Mesendoderm (in vitro differentiated cells): ENCODE measurements at regions not wholly inside any gene's neighbourhood (a gene's known extent, or its start where the extent isn't known, plus 50 kb on each side); places are given as distances from the start of the nearest gene placed in this dataset.
A peak's percentile ranks its signal among the peaks of the same experiment; 100 is the strongest.
"Not testable (repeated sequence)": the region's sequence is repeated elsewhere in the genome, so short reads cannot be mapped to it uniquely, and the experiment has no call there.

Experiments
- DNase-seq: peaks from one replicate; pipeline ENCODE4 v3.0.0; 2013
- H2AK5ac ChIP-seq: 2 replicates; pipeline ENCODE4 v1.6.1; 2013; ENCODE audit warnings: low read length, inconsistent platforms
- H2BK120ac ChIP-seq: 2 replicates; pipeline ENCODE4 v1.6.1; 2013; ENCODE audit warnings: low read depth, mild to moderate bottlenecking, low read length, moderate library complexity, mixed read lengths
- H2BK15ac ChIP-seq: replicated peaks from 2 replicates; pipeline ENCODE4 v1.6.1; 2013; ENCODE audit warnings: low read depth, mild to moderate bottlenecking, moderate library complexity
- H2BK5ac ChIP-seq: 2 replicates; pipeline ENCODE4 v1.6.1; 2013; ENCODE audit warnings: low read length, inconsistent platforms
- H3K18ac ChIP-seq: 2 replicates; pipeline ENCODE4 v1.6.1; 2013; ENCODE audit warnings: mild to moderate bottlenecking, low read length, mixed read lengths
- H3K23ac ChIP-seq: one replicate; pipeline ENCODE4 v1.6.1; 2013; ENCODE audit warnings: low read length
- H3K27ac ChIP-seq: 2 replicates; pipeline ENCODE4 v1.5.1; 2013; ENCODE audit warnings: low read depth, mild to moderate bottlenecking, inconsistent platforms, low read length, moderate library complexity
- H3K27me3 ChIP-seq: 2 replicates; pipeline ENCODE4 v1.6.1; 2013; ENCODE audit warnings: low read length, control low read depth, mild to moderate bottlenecking, inconsistent platforms; ENCODE audit not compliant: insufficient read depth, poor library complexity
- H3K36me3 ChIP-seq: 2 replicates; pipeline ENCODE4 v1.6.1; 2013; ENCODE audit warnings: low read length, inconsistent platforms; ENCODE audit not compliant: control insufficient read depth, insufficient read depth
- H3K4ac ChIP-seq: one replicate; pipeline ENCODE4 v1.6.1; 2013; ENCODE audit warnings: low read depth, mild to moderate bottlenecking, low read length, moderate library complexity
- H3K4me1 ChIP-seq: 2 replicates; pipeline ENCODE4 v1.6.1; 2013; ENCODE audit warnings: low read depth, low read length, inconsistent platforms; ENCODE audit not compliant: control insufficient read depth
- H3K4me2 ChIP-seq: 2 replicates; pipeline ENCODE4 v1.6.1; 2013; ENCODE audit warnings: low read length
- H3K4me3 ChIP-seq: 2 replicates; pipeline ENCODE4 v1.5.1; 2013; ENCODE audit warnings: mild to moderate bottlenecking, low read length
- H3K56ac ChIP-seq: one replicate; pipeline ENCODE4 v1.6.1; 2013; ENCODE audit warnings: low read length
- H3K79me1 ChIP-seq: 2 replicates; pipeline ENCODE4 v1.6.1; 2013; ENCODE audit warnings: low read length, inconsistent platforms
- H3K79me2 ChIP-seq: 2 replicates; pipeline ENCODE4 v1.6.1; 2013; ENCODE audit warnings: mild to moderate bottlenecking, low read length; ENCODE audit not compliant: control insufficient read depth, insufficient read depth
- H3K9ac ChIP-seq: 2 replicates; pipeline ENCODE4 v1.6.1; 2013; ENCODE audit warnings: low read length, inconsistent platforms
- H4K5ac ChIP-seq: one replicate; pipeline ENCODE4 v1.6.1; 2013; ENCODE audit warnings: low read length
- H4K8ac ChIP-seq: one replicate; pipeline ENCODE4 v1.6.1; 2013; ENCODE audit warnings: low read depth, mild to moderate bottlenecking, control low read depth, low read length, moderate library complexity
- WGBS: extraction: QIAGEN DNeasy Blood & Tissue Kit; methylation state at CpG from one replicate; pipeline ENCODE4 v1.1.7; 2013; ENCODE audit warnings: low lambda C conversion rate, missing lambda C conversion rate; ENCODE audit not compliant: insufficient coverage; ENCODE audit errors: extremely low coverage; 5-methylcytosine and 5-hydroxymethylcytosine counted together

- Histone ChIP-seq H3K23ac (no peak overlapping the region), H3K4me2 (no peak overlapping the region), H3K9ac (no peak overlapping the region), H3K27ac (no peak overlapping the region), H3K56ac (no peak overlapping the region), H3K4me3 (no peak overlapping the region), H3K27me3 (no peaks in the 10 kb centered on the region), H2BK120ac (no peak overlapping the region), H3K36me3 (no peaks in the 10 kb centered on the region), H3K4ac (no peak overlapping the region), H2AK5ac (no peak overlapping the region), H4K8ac (no peak overlapping the region), H3K4me1 (no peaks in the 10 kb centered on the region), H3K79me2 (no peaks in the 10 kb centered on the region), H3K79me1 (no peaks in the 10 kb centered on the region), H2BK5ac (no peak overlapping the region), H2BK15ac (no peak overlapping the region), H3K18ac (no peak overlapping the region), H4K5ac (no peak overlapping the region)
- DNase-seq: no peak
- no CpG with 5 or more reads among the region's 4 CpGs for WGBS
Measured at GRCh38 chr10:3954615-3955014, 169.6 kb upstream of the KLF6 start.

GRCh38 chr10:3954007-3954406, 169.0 kb upstream of the KLF6 start:
- not testable (repeated sequence) for H2BK5ac ChIP-seq, H3K4ac ChIP-seq, H3K23ac ChIP-seq, H3K27ac ChIP-seq, H3K4me3 ChIP-seq, DNase-seq, H2BK120ac ChIP-seq, H3K79me2 ChIP-seq, H3K9ac ChIP-seq, H3K4me2 ChIP-seq, H3K18ac ChIP-seq, H3K36me3 ChIP-seq, H2BK15ac ChIP-seq, H3K56ac ChIP-seq, H3K79me1 ChIP-seq, H4K5ac ChIP-seq, H3K27me3 ChIP-seq, H3K4me1 ChIP-seq, H2AK5ac ChIP-seq, H4K8ac ChIP-seq
- WGBS: no CpG with 5 or more reads among the region's 1 CpG

GRCh38 chr10:3951993-3952392, 167.0 kb upstream of the KLF6 start:
- no peak overlapping the region for H2BK120ac ChIP-seq
- no peak overlapping the region for H3K4ac ChIP-seq
- H4K5ac ChIP-seq: no peak overlapping the region
- no peak overlapping the region for H2AK5ac ChIP-seq
- H3K27ac ChIP-seq: no peak overlapping the region
- H3K79me2 ChIP-seq: no peaks in the 10 kb centered on the region
- H3K27me3 ChIP-seq: no peaks in the 10 kb centered on the region
- H3K9ac ChIP-seq: no peak overlapping the region
- no peak overlapping the region for H3K56ac ChIP-seq
- H3K23ac ChIP-seq: no peak overlapping the region
- H3K4me2 ChIP-seq: no peak overlapping the region
- WGBS: no CpG with 5 or more reads among the region's 12 CpGs
- H3K36me3 ChIP-seq: no peaks in the 10 kb centered on the region
- no peak overlapping the region for H2BK5ac ChIP-seq
- DNase-seq: no peak
- no peak overlapping the region for H3K4me3 ChIP-seq
- H2BK15ac ChIP-seq: no peak overlapping the region
- H3K79me1 ChIP-seq: no peaks in the 10 kb centered on the region
- H3K4me1 ChIP-seq: no peaks in the 10 kb centered on the region
- H3K18ac ChIP-seq: no peak overlapping the region
- H4K8ac ChIP-seq: no peak overlapping the region

GRCh38 chr10:3950676-3951275, 165.8 kb upstream of the KLF6 start:
- Histone ChIP-seq H2BK15ac (no peak overlapping the region), H3K4me3 (no peak overlapping the region), H3K4me1 (no peaks in the 10 kb centered on the region), H3K79me1 (no peaks in the 10 kb centered on the region), H3K27ac (no peak overlapping the region), H3K36me3 (no peaks in the 10 kb centered on the region), H2AK5ac (no peak overlapping the region), H3K27me3 (no peaks in the 10 kb centered on the region), H4K8ac (no peak overlapping the region), H3K4ac (no peak overlapping the region), H4K5ac (no peak overlapping the region), H3K9ac (no peak overlapping the region), H3K4me2 (no peak overlapping the region), H3K23ac (no peak overlapping the region), H3K79me2 (no peaks in the 10 kb centered on the region), H2BK120ac (no peak overlapping the region), H3K56ac (no peak overlapping the region), H3K18ac (no peak overlapping the region), H2BK5ac (no peak overlapping the region)
- no peak for DNase-seq
- whole genome bisulfite sequencing: no CpG with 5 or more reads among the region's 12 CpGs

- no peak overlapping the region for H3K9ac ChIP-seq
- no peak for DNase-seq
- no peak overlapping the region for H3K4me3 ChIP-seq
- H3K27ac ChIP-seq: no peak overlapping the region
- WGBS: no CpG with 5 or more reads among the region's 10 CpGs
- no peaks in the 10 kb centered on the region for H3K79me1 ChIP-seq
- no peak overlapping the region for H2BK5ac ChIP-seq
- H3K4me2 ChIP-seq: no peak overlapping the region
- H2BK120ac ChIP-seq: no peak overlapping the region
- no peaks in the 10 kb centered on the region for H3K4me1 ChIP-seq
- no peak overlapping the region for H4K5ac ChIP-seq
- H2AK5ac ChIP-seq: no peak overlapping the region
- no peaks in the 10 kb centered on the region for H3K27me3 ChIP-seq
- peak overlapping the region; percentile 56 for H3K4ac ChIP-seq
- H3K18ac ChIP-seq: no peak overlapping the region
- H2BK15ac ChIP-seq: no peak overlapping the region
- no peak overlapping the region for H4K8ac ChIP-seq
- no peak overlapping the region for H3K56ac ChIP-seq
- H3K79me2 ChIP-seq: no peaks in the 10 kb centered on the region
- H3K23ac ChIP-seq: no peak overlapping the region
- no peaks in the 10 kb centered on the region for H3K36me3 ChIP-seq
Measured at GRCh38 chr10:3949711-3950110, 164.7 kb upstream of the KLF6 start.

GRCh38 chr10:3948843-3949242, 163.8 kb upstream of the KLF6 start:
- H3K9ac ChIP-seq: no peak overlapping the region
- DNase-seq: no peak
- H3K27me3 ChIP-seq: no peaks in the 10 kb centered on the region
- H3K18ac ChIP-seq: no peak overlapping the region
- H3K56ac ChIP-seq: no peak overlapping the region
- no peak overlapping the region for H3K4me3 ChIP-seq
- no peak overlapping the region for H3K4ac ChIP-seq
- no peak overlapping the region for H2BK15ac ChIP-seq
- no CpG with 5 or more reads among the region's 9 CpGs for WGBS
- H3K4me2 ChIP-seq: no peak overlapping the region
- no peak overlapping the region for H3K27ac ChIP-seq
- no peaks in the 10 kb centered on the region for H3K4me1 ChIP-seq
- no peaks in the 10 kb centered on the region for H3K79me2 ChIP-seq
- no peak overlapping the region for H3K23ac ChIP-seq
- H2BK5ac ChIP-seq: no peak overlapping the region
- no peaks in the 10 kb centered on the region for H3K36me3 ChIP-seq
- no peak overlapping the region for H4K8ac ChIP-seq
- no peak overlapping the region for H4K5ac ChIP-seq
- no peaks in the 10 kb centered on the region for H3K79me1 ChIP-seq
- H2BK120ac ChIP-seq: no peak overlapping the region
- no peak overlapping the region for H2AK5ac ChIP-seq
